Right hindlimb (tissue), 1 donor: ENCODE measurements at regions not wholly inside any gene's neighbourhood (a gene's known extent, or its start where the extent isn't known, plus 50 kb on each side); places are given as distances from the start of the nearest gene placed in this dataset.
A peak's percentile ranks its signal among the peaks of the same experiment; 100 is the strongest.
"Not testable (repeated sequence)": the region's sequence is repeated elsewhere in the genome, so short reads cannot be mapped to it uniquely, and the experiment has no call there.

Source experiments
- DNase-seq: peaks from one replicate; pipeline ENCODE4 v3.0.0-alpha.2; 2018

DNA sequence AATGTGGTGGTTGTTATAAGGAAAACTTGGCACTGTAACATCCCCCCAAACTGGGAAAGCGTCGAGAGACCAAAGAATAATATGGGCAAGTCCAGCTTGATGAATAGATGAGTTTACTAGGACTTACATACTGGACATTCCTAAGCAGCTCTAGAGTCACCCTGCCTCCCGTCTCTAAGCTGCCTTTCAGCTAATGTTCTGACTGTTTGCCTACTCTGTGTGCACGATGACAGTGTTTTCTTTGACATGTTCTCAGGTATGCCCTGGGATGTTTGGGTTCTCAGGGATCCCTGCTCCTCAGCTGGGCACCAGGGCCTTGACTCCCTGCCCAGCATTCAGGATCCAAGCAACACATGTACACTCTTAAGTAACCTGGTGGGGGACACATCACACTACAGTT, 87.5 kb downstream of the MRPL57 start:
- DNase-seq: not testable (repeated sequence)

DNA sequence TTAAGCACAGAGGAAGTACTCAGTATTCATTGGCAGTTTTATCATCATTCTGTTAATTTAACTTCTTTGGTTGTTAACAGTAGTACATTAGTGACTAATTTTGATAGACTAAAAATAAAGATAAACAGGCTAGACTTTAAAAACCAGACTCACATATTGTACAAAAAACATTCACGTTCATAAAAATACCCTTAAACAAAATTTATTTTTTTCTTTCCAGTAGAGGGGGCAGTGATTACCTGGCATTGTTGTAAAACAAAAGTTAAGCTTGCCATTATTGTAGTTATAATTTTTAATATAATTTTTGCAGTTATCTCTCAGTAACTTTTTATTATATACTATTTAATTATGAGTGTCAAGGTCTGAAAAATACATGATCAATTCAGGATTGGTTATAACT, 92.0 kb downstream of the MRPL57 start:
- not testable (repeated sequence) for DNase-seq

GRCh38 chr13:21272439-21272838, 96.0 kb downstream of the MRPL57 start:
- not testable (repeated sequence) for DNase-seq

DNA sequence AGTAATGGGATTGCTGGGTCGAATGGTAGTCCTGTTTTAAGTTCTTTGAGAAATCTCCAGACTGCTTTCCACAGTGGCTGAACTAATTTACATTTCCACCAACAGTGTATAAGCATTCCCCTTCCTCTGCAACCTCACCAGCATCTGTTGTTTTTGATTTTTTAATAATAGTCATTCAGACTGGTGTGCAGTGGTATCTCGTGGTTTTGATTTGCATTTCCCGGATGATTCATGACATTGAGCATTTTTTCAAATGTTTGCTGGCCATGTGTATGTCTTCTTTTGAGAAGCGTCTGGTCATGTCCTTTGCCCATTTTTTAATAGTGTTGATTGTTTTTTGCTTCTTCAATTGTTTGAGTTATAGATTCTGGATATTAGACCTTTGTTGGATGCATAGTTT, 98.0 kb downstream of the MRPL57 start:
- not testable (repeated sequence) for DNase-seq

DNA sequence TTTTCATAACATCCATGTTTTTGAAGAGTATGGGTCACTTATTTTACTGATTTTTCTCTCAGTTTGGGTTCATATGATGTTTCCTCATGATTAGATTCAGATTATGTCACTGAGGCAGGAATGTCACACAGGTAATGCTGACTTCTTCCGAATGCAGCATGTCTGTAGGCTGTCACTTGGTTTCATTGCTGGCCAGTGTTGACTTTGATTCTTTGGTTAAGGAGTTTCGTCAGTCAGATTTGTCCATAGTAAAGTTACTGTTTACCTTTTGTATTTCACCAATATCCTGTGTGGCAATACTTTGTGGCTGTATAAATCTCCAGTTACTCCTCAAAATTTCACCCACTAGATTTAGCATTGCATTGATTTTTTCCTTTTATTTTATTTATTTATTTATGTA, 105.6 kb downstream of the MRPL57 start:
- DNase-seq: no peak

DNA sequence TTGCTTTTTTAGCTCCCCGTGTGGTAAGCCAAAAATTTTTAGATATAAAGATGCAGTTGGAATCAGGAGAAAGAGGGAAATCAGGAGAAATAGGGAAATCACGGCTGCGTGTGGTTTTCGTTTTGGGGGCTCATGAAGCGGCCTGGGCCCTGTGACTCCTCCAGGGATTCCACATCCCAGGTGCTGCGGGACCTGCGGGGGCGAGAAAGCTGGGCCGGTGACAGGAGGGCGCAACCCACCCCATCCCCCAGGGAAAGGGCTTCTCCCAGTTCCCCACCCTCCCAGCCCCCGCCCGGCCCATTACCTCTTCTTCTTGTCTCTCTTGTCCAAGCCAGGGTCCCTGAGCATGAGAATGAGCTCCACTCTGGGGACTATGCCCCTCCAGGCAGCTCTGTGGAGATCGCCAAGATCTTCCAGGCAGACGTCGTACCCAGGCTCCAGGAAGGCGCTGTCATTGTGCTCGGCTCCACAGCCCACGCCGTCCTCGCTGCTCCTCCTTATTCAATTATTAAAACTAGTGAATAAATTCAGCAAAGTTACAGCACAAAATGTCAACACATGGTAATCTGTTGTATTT, 111.0 kb downstream of the MRPL57 start:
- DNase-seq: no peak

GRCh38 chr13:21289475-21289874, 113.0 kb downstream of the MRPL57 start:
- DNase-seq: no peak

DNA sequence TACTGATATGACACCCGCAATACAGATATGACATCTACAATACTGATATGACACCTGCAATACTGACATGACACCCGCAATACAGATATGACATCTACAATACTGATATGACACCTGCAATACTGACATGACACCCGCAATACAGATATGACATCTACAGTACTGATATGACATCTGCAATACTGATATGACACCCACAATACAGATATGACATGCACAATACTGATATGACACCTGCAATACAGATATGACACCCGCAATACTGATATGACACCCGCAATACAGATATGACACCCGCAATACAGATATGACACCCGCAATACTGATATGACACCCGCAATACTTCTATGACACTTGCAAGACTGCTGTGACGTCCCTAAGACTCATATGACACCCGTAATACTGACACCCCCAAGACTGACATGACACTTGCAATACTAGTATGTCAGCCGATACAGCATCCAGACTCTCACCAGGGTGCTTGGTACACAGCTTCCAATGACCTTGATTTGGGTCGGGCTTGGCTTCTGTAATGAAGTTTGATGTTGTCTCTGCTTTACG, 114.1 kb downstream of the MRPL57 start:
- DNase-seq: not testable (repeated sequence)

- no peak for DNase-seq
Observed at GRCh38 chr13:21291840-21292239, 115.4 kb downstream of the MRPL57 start.

DNA sequence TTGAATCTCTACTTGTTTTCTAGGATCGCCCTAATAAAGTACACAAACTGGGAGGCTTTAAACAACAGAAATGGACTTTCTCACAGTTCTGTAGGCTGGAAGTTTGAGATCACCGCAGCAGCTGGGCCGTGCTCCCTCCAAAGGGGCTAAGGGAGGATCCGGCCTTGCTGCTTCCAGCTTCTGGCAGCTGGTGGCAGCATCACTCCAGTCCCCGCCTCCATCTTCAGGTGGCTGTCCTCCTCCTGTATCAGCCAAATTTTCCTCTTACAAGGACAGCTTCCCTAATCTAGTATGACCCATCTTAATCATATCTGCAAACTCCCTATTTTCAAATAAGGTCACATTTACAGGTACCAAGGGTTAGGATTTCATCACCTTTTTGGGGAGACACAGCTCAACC, 120.5 kb downstream of the MRPL57 start:
- DNase-seq: peak; percentile 72

DNA sequence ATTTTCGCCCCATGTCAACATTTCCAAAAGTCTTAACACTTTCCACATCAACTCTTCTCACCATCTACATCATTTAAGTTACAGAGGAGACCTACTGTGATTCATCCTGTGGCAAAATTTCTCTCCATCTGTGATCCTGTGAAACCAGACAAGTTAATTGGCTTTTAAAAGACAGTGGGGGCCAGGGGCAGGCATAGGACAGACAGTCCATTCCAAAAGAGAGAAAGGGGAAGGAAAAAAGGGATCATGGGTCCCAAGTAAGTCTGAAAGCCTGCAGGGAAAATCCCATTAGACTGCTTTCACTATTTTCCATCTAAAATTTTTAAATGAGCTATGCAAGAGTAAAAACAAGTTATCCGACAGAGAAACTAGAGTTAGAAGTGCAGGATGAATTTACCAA, 121.0 kb downstream of the MRPL57 start:
- DNase-seq: no peak

- peak; percentile 89 for DNase-seq
Observed at GRCh38 chr13:21297914-21298831, 121.7 kb downstream of the MRPL57 start.

DNA sequence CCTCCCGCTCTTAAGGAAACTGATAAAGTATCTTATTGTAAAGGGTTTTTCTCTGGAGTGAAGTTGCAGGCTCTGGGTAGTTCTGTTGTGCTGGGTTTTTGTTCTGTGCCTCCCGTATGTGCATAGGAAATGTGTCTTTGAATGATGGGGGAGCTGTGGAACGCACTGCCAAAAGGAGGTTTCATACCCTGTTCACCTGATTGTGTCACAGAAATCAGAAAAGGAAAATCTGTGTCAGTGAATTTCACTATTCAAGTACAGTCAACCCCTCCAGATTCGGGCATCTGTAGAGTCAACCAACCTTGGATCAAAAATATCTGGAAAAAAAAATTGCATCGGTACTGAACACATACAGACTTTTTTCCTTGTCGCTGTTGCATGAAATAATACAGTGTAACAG, 127.8 kb downstream of the MRPL57 start:
- no peak for DNase-seq

GRCh38 chr13:21306300-21307073, 130.0 kb downstream of the MRPL57 start:
- peak; percentile 28 for DNase-seq

GRCh38 chr13:21307158-21307557, 130.7 kb downstream of the MRPL57 start:
- peak; percentile 24 for DNase-seq

DNA sequence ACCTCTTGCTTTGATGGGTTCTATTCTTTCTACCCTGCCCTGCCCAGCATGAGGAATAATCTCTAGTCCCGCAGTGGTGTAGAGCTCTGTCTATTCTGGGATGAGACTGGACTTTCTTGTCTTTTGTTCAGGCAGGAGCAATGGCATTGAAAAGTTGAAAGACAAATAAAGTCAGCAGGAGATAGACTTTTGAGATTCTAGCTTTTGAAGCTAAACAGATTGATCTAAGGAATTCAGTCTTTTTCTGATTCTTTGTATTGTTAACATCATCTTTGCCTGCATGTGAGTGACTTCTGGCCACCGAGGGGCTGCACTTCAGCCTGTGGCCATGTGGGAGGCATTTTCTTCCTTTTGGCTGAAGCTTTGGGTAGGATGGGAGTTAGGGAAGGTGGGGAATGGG, 132.4 kb downstream of the MRPL57 start:
- DNase-seq: no peak

GRCh38 chr13:21309542-21310172, 133.2 kb downstream of the MRPL57 start:
- no peak for DNase-seq

DNA sequence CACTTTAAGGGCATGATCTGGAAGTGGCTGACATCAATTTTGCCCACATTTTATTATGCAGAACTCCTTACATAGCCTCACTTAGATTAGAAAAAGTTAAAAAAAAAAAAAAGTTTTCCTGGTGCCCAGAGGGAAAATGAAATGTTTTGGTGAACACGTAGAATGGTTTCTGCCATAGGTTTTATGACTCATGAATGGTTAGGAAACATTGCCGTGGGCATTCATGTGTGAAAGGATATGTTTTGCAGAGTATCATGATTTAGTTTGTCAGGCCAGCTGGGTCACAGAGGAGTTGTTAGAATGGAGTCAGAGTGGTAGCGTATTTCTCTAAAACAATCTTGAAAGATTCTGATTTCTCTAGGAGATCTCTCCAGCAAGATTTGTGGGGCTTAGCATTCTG, 133.8 kb downstream of the MRPL57 start:
- no peak for DNase-seq

DNA sequence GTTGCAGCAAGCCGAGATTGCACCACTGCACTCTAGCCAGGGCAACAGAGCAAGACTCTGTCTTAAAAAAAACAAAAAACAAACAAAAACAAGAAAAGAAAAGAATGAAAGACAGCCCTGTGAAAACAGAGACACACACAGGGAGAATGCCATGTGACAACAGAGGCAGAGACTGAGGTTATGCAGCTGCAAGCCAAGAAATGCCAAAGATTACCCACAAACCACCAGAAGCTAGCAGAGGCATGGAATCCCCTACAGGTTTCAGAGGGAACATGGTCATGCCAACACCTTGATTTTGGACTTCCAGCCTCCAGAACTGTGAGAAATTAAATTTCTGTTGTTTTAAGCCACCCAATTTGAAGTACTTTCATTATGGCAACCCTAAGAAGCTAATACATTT, 138.5 kb downstream of the MRPL57 start:
- not testable (repeated sequence) for DNase-seq

DNA sequence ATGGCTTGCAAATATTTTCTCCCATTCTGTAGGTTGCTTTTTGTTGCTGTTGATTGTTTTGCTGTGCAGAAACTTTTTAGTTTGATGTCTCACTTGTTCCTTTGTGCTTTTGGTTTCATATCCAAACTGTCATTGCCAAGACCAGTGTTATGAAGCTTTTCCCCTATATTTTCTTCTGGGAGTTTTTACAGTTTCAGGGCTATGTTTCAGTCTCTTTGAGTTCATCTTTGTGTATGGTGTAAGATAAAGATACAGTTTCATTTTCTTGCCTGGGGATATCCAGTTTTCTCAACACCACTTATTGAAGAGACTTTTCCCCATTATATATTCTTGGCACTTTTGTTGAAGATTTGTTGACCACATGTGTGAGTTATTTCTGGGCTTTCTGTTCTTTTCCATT, 139.9 kb downstream of the MRPL57 start:
- no peak for DNase-seq

DNA sequence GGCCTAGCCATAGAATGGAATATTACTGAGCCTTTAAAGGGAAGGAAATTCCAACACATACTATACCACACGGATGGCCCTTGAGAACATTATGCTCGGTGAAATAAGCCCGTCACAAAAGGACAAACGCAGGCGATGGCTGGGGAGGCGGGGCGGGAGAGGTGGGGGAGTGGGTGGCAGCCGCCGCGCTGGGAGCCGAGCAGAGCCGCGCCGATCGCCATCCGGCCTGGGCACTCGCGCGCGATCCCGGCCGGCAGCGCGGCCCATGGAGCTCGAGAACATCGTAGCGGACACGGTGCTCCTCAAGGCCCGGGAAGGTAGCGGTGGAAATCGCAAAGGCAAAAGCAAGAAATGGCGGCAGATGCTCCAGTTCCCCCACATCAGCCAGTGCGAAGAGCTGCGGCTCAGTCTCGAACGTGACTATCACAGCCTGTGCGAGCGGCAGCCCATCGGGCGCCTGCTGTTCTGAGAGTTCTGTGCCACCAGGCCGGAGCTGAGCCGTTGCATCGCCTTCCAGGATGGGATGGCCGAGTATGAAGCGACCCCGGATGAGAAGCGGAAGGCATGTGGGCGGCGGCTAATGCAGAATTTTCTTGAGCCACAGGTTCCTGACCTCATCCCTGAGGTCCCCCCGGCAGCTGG, 140.1 kb downstream of the ZDHHC20 start:
- DNase-seq: no peak
